HUDEP-2 (cell line): ENCODE measurements at regions not wholly inside any gene's neighbourhood (a gene's known extent, or its start where the extent isn't known, plus 50 kb on each side); places are given as distances from the start of the nearest gene placed in this dataset.
"Not testable (repeated sequence)": the region's sequence is repeated elsewhere in the genome, so short reads cannot be mapped to it uniquely, and the experiment has no call there.

Source experiments
- DNase-seq, 76 experiments: peaks; one replicate each; lab custom pipeline; 2025; ENCODE audit not compliant: unreplicated experiment in 76 of 76; lab: John Stamatoyannopoulos, UW

DNA sequence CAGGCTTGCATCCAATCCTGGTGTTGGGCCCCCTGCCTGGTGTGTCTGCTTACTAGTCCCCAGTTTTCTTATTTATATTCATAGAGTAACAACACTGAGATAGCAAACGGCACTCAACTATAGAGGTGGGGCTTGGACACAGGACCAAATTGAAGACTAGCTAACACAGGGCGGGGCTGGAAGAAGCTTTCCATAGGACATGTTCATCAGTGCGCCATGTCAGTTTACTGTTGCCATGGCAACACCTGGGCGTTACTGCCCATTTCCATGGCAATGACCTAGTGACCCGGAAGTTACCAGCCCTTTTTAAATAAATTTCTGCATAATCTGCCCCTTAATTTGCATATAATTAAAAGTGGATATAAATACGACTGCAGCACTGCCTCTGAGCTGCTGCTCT lies 275.5 kb upstream of the TMEM132C start:
- no peak for DNase-seq

GRCh38 chr12:127998988-127999387 lies 268.0 kb upstream of the TMEM132C start:
- DNase-seq, result no peak

- no peak for DNase-seq
These were observed 262.5 kb upstream of the TMEM132C start for GRCh38 chr12:128004383-128004938.

GRCh38 chr12:128007250-128007649 lies 259.7 kb upstream of the TMEM132C start:
- DNase-seq, result no peak

- DNase-seq, result no peak
These were observed 258.6 kb upstream of the TMEM132C start for GRCh38 chr12:128008341-128008740.

DNA sequence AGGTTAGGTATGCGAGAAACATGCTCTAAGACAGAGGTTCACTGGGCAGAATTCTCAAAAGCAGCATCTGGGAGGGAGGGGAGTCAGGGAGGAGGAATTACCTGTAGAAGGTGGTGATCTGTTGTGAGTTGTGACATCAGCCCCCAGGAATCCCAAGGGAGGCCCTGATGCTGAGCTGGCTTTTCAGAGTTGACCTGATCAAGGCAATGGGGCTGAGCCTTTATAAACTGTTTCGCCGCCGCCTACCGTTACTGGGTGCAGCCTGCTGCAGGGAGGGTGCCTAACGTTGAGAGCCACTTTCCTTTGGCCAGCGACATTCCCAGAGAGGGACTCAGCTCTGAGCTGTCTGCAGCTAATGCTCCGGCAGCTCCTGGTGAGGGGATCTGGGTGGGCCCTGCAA lies 257.9 kb upstream of the TMEM132C start:
- no peak for DNase-seq

GRCh38 chr12:128012110-128012509 lies 254.9 kb upstream of the TMEM132C start:
- no peak for DNase-seq

- DNase-seq, result no peak
These were observed 251.7 kb upstream of the TMEM132C start for GRCh38 chr12:128015276-128015675.

DNA sequence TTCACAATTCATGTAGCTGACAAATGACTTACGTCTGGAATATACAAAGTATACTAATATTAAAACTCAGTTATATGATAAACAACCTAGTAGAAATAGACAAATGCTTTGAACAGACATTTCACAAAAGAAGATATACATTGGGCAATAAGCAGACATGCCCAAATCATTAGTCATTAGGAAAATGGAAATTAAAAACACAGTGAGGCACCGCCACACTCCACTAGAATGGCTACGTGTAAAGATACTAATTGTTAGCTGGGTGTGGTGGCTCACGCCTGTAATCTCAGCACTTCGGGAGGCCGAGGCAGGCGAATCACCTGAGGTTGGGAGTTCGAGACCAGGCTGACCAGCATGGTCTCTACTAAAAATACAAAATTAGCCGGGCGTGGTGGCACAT lies 248.9 kb upstream of the TMEM132C start:
- no peak for DNase-seq

GRCh38 chr12:128019996-128020544 lies 246.9 kb upstream of the TMEM132C start:
- DNase-seq, result no peak

DNA sequence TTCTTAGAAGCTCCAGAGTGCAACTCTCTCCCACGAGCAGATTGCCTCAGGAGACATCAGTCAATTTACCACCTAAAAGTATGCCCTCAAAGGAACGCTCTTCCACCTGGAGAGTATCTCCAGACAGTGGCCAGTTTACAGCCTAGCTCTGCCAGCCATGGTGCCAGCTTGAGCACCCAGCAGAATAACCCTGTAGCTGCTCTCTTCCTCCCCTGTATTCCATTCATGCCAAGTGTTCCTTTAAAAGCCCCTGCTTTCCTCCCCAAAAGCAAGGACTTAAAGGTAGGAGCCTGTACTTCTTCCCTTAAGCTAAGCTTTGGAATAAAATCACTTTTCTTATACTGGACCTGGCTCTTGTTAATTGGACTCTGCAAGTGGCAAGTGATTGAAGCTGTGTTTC lies 245.4 kb upstream of the TMEM132C start:
- DNase-seq, result no peak

DNA sequence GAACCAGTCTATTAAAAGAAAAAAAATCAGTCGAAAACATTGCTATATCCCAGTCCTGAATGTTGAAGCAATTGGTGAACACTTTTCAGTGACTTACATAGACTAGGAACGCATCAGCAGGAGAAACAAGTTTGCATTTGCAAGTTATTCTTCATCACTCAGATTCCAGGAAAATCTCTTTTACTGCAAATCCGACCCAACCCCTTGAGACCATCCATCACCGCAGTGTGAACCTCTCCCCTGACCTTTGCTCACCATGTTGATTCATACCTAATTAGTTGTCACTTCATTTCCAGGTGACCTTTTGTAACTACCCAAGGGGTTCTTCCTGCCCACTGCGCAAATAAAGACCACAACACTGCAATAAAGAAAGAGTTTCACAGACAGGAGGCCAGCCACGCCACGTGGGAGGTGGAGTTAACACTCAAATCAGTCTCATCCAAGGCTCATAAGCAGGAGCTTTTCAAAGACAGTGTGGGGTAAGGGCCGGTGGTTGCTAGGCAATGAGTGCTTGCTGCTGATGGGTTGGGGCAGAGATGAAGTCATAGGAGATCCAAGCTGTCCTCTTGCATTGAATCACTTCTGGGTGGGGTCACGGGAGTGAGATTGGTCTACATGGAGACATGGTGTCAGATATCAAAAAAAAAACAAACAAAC lies 241.3 kb upstream of the TMEM132C start:
- DNase-seq, result no peak

- DNase-seq, result no peak
These were observed 240.0 kb upstream of the TMEM132C start for GRCh38 chr12:128026696-128027574.

DNA sequence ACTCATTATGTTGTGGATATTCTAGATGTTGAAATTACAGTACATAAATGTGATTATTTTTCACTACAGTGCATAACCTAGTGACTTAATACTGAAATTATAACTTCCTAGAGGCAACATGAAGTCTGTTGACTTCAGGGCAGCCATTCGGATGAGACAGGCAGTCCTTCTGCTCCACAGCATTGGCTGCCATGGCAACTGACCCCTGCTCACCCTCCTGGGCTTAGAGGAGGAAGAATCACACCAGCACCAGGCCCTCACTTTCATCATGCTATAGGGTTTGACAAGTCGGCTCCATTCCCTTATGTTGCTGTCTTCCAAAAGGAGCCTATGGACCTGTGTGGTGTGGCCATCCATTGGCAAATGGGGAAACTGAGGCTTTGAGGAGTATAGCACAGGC lies 233.5 kb upstream of the TMEM132C start:
- no peak for DNase-seq

DNA sequence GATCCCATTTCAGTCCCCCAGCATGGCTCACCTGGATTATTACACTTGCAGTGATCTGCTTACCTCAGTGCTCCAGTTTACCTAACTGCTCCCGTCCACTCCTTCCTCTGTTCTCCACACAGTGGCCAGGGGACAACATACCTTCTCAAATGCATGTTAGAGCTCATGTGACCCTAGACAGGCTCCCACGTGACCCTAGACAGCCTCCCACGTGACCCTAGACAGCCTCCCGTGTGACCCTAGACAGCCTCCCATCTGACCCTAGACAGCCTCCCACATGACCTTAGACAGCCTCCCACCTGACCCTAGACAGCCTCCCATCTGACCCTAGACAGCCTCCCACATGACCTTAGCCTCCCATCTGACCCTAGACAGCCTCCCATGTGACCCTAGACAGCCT lies 226.0 kb upstream of the TMEM132C start:
- no peak for DNase-seq

DNA sequence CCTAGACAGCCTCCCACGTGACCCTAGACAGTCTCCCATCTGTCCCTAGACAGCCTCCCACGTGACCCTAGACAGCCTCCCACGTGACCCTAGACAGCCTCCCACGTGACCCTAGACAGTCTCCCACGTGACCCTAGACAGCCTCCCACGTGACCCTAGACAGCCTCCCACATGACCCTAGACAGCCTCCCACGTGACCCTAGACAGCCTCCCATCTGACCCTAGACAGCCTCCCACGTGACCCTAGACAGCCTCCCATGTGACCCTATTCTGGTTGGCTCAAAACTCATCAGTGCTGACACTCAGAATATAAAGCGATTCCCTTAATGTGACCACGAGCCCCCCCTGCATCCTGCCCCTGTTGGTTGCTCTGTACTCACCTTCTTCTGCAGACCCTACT lies 224.7 kb upstream of the TMEM132C start:
- not testable (repeated sequence) for DNase-seq

DNA sequence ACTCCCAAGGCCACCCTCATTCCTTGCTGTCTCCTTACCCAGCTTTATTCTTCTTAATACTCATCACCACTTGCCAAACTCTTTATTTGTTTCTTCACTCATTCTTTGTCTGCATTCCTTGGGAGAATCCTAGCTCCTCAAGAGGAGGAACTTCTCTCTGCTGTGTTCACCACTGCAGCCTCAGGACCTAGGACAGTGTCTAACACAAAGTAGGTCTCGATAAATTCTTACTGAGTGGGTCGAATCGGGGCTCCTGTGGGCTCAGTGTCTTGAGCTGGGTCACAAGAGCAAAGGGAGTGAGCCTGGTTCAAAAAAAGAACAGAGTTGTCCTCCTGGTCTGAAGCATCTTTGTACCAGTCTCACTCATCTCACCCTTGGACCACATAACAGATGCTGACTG lies 224.1 kb upstream of the TMEM132C start:
- no peak for DNase-seq

- DNase-seq, result no peak
These were observed 223.7 kb upstream of the TMEM132C start for GRCh38 chr12:128043317-128043716.

- DNase-seq, result no peak
These were observed 219.5 kb upstream of the TMEM132C start for GRCh38 chr12:128047266-128048060.

DNA sequence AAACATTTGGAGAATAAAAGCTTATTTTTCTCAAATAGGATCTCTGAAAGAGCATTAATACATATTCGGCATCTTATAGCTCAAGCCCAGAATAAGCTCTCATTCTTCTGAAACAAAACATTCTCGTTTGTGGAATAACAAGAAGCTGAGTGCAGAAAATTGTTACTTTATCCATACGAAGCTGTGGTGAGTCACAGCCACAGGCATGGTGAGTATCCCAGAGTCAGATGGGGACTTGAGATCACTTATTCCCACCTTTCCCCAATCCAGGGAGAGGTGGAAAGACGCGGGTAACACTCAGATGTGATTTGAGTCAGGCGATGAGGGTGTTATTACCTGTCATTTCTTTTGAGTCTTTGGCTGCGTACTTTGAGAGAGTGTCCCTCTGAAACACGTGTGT lies 214.6 kb upstream of the TMEM132C start:
- no peak for DNase-seq

DNA sequence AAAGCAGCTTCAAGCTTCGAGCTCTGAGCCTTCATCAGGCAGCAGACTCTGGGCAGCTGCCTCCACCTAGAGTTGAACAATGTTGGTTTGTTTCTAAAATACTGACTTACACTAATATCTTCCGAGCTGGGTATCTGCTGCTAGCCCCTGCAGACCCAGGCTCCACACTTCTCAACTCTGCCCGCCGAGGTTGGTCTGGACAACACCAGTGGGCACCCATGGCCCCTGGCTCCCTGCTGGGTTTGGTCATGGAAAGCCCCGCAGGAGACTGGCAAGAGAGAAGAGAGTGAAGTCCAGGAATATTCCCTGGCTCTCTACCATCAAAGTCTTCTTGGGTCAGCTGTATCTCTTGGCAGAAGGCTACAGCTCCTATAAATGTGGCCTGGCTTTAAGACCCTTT lies 214.2 kb upstream of the TMEM132C start:
- DNase-seq, result no peak
